Fibroblast of lung (primary cell): ENCODE measurements at regions not wholly inside any gene's neighbourhood (a gene's known extent, or its start where the extent isn't known, plus 50 kb on each side); places are given as distances from the start of the nearest gene placed in this dataset.

Experiments
- DNase-seq, 2 donors: peaks; one replicate each; pipeline versions ENCODE4 v3.0.0 to v3.0.0-alpha.2; 2010; ENCODE audit warnings: low read depth in 2 of 2
- H2AFZ ChIP-seq: 2 replicates; pipeline ENCODE4 v1.5.1; 2012; ENCODE audit warnings: low read length, control low read depth, inconsistent platforms
- H3K27ac ChIP-seq: 2 replicates; pipeline ENCODE4 v1.5.1; 2011; ENCODE audit warnings: low read length, control low read depth; ENCODE audit not compliant: insufficient read depth
- H3K27me3 ChIP-seq: 2 replicates; pipeline ENCODE4 v1.5.1; 2011; ENCODE audit warnings: mild to moderate bottlenecking, low read length; ENCODE audit not compliant: control insufficient read depth, insufficient read depth
- H3K36me3 ChIP-seq: 2 replicates; pipeline ENCODE4 v1.5.1; 2011; ENCODE audit warnings: low read length; ENCODE audit not compliant: control insufficient read depth, insufficient read depth
- H3K4me1 ChIP-seq: 2 replicates; pipeline ENCODE4 v1.5.1; 2011; ENCODE audit warnings: low read length; ENCODE audit not compliant: control insufficient read depth, insufficient read depth; ENCODE audit errors: extremely low read depth
- H3K4me2 ChIP-seq: 2 replicates; pipeline ENCODE4 v1.5.1; 2011; ENCODE audit warnings: low read length, control low read depth; ENCODE audit not compliant: insufficient read depth; ENCODE audit errors: extremely low read depth
- H3K4me3 ChIP-seq, 4 experiments: fragments of 200-600 bp in 1 of 4; sonication (generic) in 1 of 4; replicated peaks in 1 of 4; 2 replicates each; pipeline ENCODE4 v1.5.1; 2011 to 2016; ENCODE audit warnings: low read length in 4 of 4, low read depth in 3 of 4, mild to moderate bottlenecking in 3 of 4, control low read depth in 2 of 4, inconsistent platforms in 1 of 4, mixed read lengths in 1 of 4; ENCODE audit not compliant: insufficient read depth in 1 of 4; ENCODE audit errors: control extremely low read depth in 1 of 4
- H3K79me2 ChIP-seq: 2 replicates; pipeline ENCODE4 v1.5.1; 2012; ENCODE audit warnings: mild to moderate bottlenecking, low read length, inconsistent platforms; ENCODE audit not compliant: control insufficient read depth, insufficient read depth
- H3K9ac ChIP-seq: 2 replicates; pipeline ENCODE4 v1.5.1; 2011; ENCODE audit warnings: mild to moderate bottlenecking, low read length, control low read depth; ENCODE audit not compliant: insufficient read depth
- H3K9me3 ChIP-seq: 2 replicates; pipeline ENCODE4 v1.5.1; 2012; ENCODE audit warnings: low read depth, low read length; ENCODE audit not compliant: control insufficient read depth, insufficient read depth
- H4K20me1 ChIP-seq: 2 replicates; pipeline ENCODE4 v1.5.1; 2011; ENCODE audit warnings: low read length; ENCODE audit not compliant: control insufficient read depth, insufficient read depth; ENCODE audit errors: extremely low read depth
- CTCF ChIP-seq, 2 donors: IDR thresholded peaks in 1 of 2; conservative IDR thresholded peaks in 1 of 2; 1 replicate in 1 of 2; 2 replicates in 1 of 2; pipeline ENCODE4 v1.5.1; 2011 to 2012; ENCODE audit warnings: low read length in 2 of 2, control low read depth in 1 of 2, inconsistent platforms in 1 of 2, low read depth in 1 of 2, mild to moderate bottlenecking in 1 of 2
- EZH2 ChIP-seq: IDR thresholded peaks from 2 replicates; pipeline ENCODE4 v1.5.1; 2012; ENCODE audit warnings: low read length, control low read depth, mild to moderate bottlenecking; ENCODE audit errors: missing control alignments

GRCh38 chr6:128821116-128821515 lies 61.8 kb upstream of the LAMA2 start:
- H3K9me3 ChIP-seq: no peaks in the 10 kb centered on the region
- no peak overlapping the region for H3K4me2 ChIP-seq
- no peaks in the 10 kb centered on the region for H3K36me3 ChIP-seq
- H4K20me1 ChIP-seq: no peaks in the 10 kb centered on the region
- H3K4me1 ChIP-seq: no peaks in the 10 kb centered on the region
- no peak overlapping the region for H2AFZ ChIP-seq
- H3K27ac ChIP-seq: no peak overlapping the region
- H3K4me3 ChIP-seq: no peak overlapping the region
- no peak overlapping the region for H3K9ac ChIP-seq
- no peak for DNase-seq
- H3K27me3 ChIP-seq: no peaks in the 10 kb centered on the region
- H3K79me2 ChIP-seq: no peaks in the 10 kb centered on the region
- TF ChIP-seq CTCF (conservative IDR thresholded peaks at IDR 0.05 in 1 of 2, IDR thresholded peaks at IDR 0.05 in 1 of 2; ENCODE audit: low read depth in 1 of 2, low read length in 2 of 2) (no peak), EZH2 (no peak)

GRCh38 chr6:128808856-128809255 lies 74.1 kb upstream of the LAMA2 start:
- DNase-seq: no peak
- H3K36me3 ChIP-seq: no peaks in the 10 kb centered on the region
- no peak overlapping the region for H2AFZ ChIP-seq
- TF ChIP-seq CTCF (conservative IDR thresholded peaks at IDR 0.05 in 1 of 2, IDR thresholded peaks at IDR 0.05 in 1 of 2; ENCODE audit: low read depth in 1 of 2, low read length in 2 of 2): no peak
- no peak for TF ChIP-seq EZH2
- no peak overlapping the region for H3K9ac ChIP-seq
- no peak overlapping the region for H3K27ac ChIP-seq
- H3K4me2 ChIP-seq: no peak overlapping the region
- H3K9me3 ChIP-seq: no peaks in the 10 kb centered on the region
- no peaks in the 10 kb centered on the region for H3K27me3 ChIP-seq
- no peaks in the 10 kb centered on the region for H4K20me1 ChIP-seq
- no peak overlapping the region for H3K4me3 ChIP-seq
- no peaks in the 10 kb centered on the region for H3K4me1 ChIP-seq
- no peaks in the 10 kb centered on the region for H3K79me2 ChIP-seq

- TF ChIP-seq CTCF (conservative IDR thresholded peaks at IDR 0.05 in 1 of 2, IDR thresholded peaks at IDR 0.05 in 1 of 2; ENCODE audit: low read depth in 1 of 2, low read length in 2 of 2): peak; percentile 42 to 52
- TF ChIP-seq EZH2: no peak
- no peaks in the 10 kb centered on the region for H3K27me3 ChIP-seq
- H3K4me2 ChIP-seq: no peak overlapping the region
- H3K4me1 ChIP-seq: no peaks in the 10 kb centered on the region
- no peak overlapping the region for H2AFZ ChIP-seq
- no peaks in the 10 kb centered on the region for H3K36me3 ChIP-seq
- H3K79me2 ChIP-seq: no peaks in the 10 kb centered on the region
- peak; percentile 45 to 76 for DNase-seq
- no peaks in the 10 kb centered on the region for H4K20me1 ChIP-seq
- no peak overlapping the region for H3K4me3 ChIP-seq
- no peak overlapping the region for H3K27ac ChIP-seq
- no peaks in the 10 kb centered on the region for H3K9me3 ChIP-seq
- no peak overlapping the region for H3K9ac ChIP-seq
Measured at GRCh38 chr6:128807577-128807976, 75.4 kb upstream of the LAMA2 start.
